ENCODE measurements at regions not wholly inside any gene's neighbourhood (a gene's known extent, or its start where the extent isn't known, plus 50 kb on each side); places are given as distances from the start of the nearest gene placed in this dataset.

DNA sequence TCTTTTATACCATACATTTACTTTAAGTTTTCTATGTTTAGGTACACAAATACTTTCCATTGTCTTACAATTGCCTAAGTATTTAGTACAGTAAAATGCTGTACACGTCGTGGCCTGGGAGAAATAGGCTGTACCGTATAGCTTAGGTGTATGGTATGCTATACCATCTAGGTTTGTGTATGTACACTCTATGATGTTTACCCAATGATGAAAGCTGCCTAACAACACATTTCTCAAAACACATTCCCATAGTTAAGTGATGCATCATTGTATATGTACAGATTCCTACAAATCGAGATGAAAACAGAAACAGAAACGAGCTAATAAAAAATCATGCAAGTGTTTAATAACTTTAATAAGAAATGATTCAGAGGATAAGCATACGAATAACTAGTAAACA, 51.6 kb downstream of the SPANXA2 start:
- TF ChIP-seq, protein P1, sequence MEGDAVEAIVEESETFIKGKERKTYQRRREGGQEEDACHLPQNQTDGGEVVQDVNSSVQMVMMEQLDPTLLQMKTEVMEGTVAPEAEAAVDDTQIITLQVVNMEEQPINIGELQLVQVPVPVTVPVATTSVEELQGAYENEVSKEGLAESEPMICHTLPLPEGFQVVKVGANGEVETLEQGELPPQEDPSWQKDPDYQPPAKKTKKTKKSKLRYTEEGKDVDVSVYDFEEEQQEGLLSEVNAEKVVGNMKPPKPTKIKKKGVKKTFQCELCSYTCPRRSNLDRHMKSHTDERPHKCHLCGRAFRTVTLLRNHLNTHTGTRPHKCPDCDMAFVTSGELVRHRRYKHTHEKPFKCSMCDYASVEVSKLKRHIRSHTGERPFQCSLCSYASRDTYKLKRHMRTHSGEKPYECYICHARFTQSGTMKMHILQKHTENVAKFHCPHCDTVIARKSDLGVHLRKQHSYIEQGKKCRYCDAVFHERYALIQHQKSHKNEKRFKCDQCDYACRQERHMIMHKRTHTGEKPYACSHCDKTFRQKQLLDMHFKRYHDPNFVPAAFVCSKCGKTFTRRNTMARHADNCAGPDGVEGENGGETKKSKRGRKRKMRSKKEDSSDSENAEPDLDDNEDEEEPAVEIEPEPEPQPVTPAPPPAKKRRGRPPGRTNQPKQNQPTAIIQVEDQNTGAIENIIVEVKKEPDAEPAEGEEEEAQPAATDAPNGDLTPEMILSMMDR (tag by site-specific recombination; IDR thresholded peaks at IDR 0.05): no peak
- TF ChIP-seq SP2 (tag by site-specific recombination; IDR thresholded peaks at IDR 0.05) (no peak), REST (tag by site-specific recombination; IDR thresholded peaks at IDR 0.05) (no peak)

All from HEK293 (cell line).